ENCODE measurements at regions not wholly inside any gene's neighbourhood (a gene's known extent, or its start where the extent isn't known, plus 50 kb on each side); places are given as distances from the start of the nearest gene placed in this dataset.

- POLR2A ChIA-PET: no interaction called here
Observed at GRCh38 chr2:109683452-109683851, 69.3 kb downstream of the SOWAHC start.

GRCh38 chr2:109685453-109685852 lies 71.3 kb downstream of the SOWAHC start:
- ATAC-seq (no peak), DNase-seq (ENCODE audit: low spot score) (no peak)
- Mint-ChIP-seq H3K27me3 (ENCODE audit: low read depth) (no peaks in the 10 kb centered on the region), H3K36me3 (no peaks in the 10 kb centered on the region), H3K4me3 (no peak overlapping the region), H3K4me1 (peaks cover 4% of the 10 kb centered on the region), H3K9me3 (no peaks in the 10 kb centered on the region), H3K27ac (peak overlapping the region; percentile 35; the same call in 1 of the 2 replicates)
- ChIA-PET CTCF (no interaction called here), POLR2A (no interaction called here)
- no peak for TF ChIP-seq E2F4 (CRISPR knock-in tag; IDR thresholded peaks at IDR 0.05; ENCODE audit: borderline replicate concordance, low read depth)
- no peak for TF ChIP-seq ZSCAN18 (CRISPR knock-in tag; IDR thresholded peaks at IDR 0.05)
- no peak for TF ChIP-seq IRF2 (CRISPR knock-in tag; IDR thresholded peaks at IDR 0.05; ENCODE audit: borderline replicate concordance, low read depth)

More at GRCh38 chr2:109683452-109683851, 69.3 kb downstream of the SOWAHC start:
- no peak for DNase-seq (ENCODE audit: low spot score)
- H3K27ac Mint-ChIP-seq: no peak overlapping the region
- ATAC-seq: no peak
- H3K36me3 Mint-ChIP-seq: no peaks in the 10 kb centered on the region
- no peak overlapping the region for H3K4me3 Mint-ChIP-seq
- CTCF ChIA-PET: no interaction called here
- no peaks in the 10 kb centered on the region for H3K27me3 Mint-ChIP-seq (ENCODE audit: low read depth)
- no peaks in the 10 kb centered on the region for H3K9me3 Mint-ChIP-seq
- no peak for TF ChIP-seq ZNF317 (CRISPR knock-in tag; IDR thresholded peaks at IDR 0.05; ENCODE audit: borderline replicate concordance, low read depth)
- no peak for TF ChIP-seq FOXJ3 (CRISPR knock-in tag; IDR thresholded peaks at IDR 0.05; ENCODE audit: borderline replicate concordance)
- no peak for TF ChIP-seq TEAD4 (CRISPR knock-in tag; IDR thresholded peaks at IDR 0.05)
- TF ChIP-seq RELA (CRISPR knock-in tag; IDR thresholded peaks at IDR 0.05; ENCODE audit: borderline replicate concordance): no peak
- no peak for TF ChIP-seq USF2 (CRISPR knock-in tag; IDR thresholded peaks at IDR 0.05)
- no peak for TF ChIP-seq SMAD3 (CRISPR knock-in tag; IDR thresholded peaks at IDR 0.05; ENCODE audit: borderline replicate concordance)
- no peak for TF ChIP-seq OVOL2 (CRISPR knock-in tag; IDR thresholded peaks at IDR 0.05; ENCODE audit: borderline replicate concordance)
- TF ChIP-seq ETV6 (CRISPR knock-in tag; IDR thresholded peaks at IDR 0.05): no peak
- no peak for TF ChIP-seq ESRRA (CRISPR knock-in tag; IDR thresholded peaks at IDR 0.05; ENCODE audit: borderline replicate concordance)
- no peak for TF ChIP-seq PRRX2 (CRISPR knock-in tag; IDR thresholded peaks at IDR 0.05)
- no peak for TF ChIP-seq CBFB (CRISPR knock-in tag; IDR thresholded peaks at IDR 0.05; ENCODE audit: low read depth)
- TF ChIP-seq ZSCAN18 (CRISPR knock-in tag; IDR thresholded peaks at IDR 0.05): no peak
- no peak for TF ChIP-seq SMAD4 (CRISPR knock-in tag; IDR thresholded peaks at IDR 0.05)
- TF ChIP-seq SOX15 (CRISPR knock-in tag; IDR thresholded peaks at IDR 0.05): no peak
- TF ChIP-seq NR3C1 (CRISPR knock-in tag; conservative IDR thresholded peaks at IDR 0.05; ENCODE audit: low read depth): no peak
- TF ChIP-seq, protein P1, sequence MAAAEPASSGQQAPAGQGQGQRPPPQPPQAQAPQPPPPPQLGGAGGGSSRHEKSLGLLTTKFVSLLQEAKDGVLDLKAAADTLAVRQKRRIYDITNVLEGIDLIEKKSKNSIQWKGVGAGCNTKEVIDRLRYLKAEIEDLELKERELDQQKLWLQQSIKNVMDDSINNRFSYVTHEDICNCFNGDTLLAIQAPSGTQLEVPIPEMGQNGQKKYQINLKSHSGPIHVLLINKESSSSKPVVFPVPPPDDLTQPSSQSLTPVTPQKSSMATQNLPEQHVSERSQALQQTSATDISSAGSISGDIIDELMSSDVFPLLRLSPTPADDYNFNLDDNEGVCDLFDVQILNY (CRISPR knock-in tag; IDR thresholded peaks at IDR 0.05): no peak
- H3K4me1 Mint-ChIP-seq: 0 out of 2 replicates have a peak, but pooled peaks cover 3% of the 10 kb centered on the region

- Mint-ChIP-seq H3K4me3 (no peak overlapping the region), H3K36me3 (no peaks in the 10 kb centered on the region), H3K27ac (no peak overlapping the region), H3K4me1 (peaks cover 7% of the 10 kb centered on the region), H3K9me3 (no peaks in the 10 kb centered on the region), H3K27me3 (ENCODE audit: low read depth) (no peaks in the 10 kb centered on the region)
- CTCF ChIA-PET: interaction anchor here (1.1 kb wide), 1 partner anchor 14 kb away, joined by 3 read pairs; no protein-coding TSS in a partner anchor
- ATAC-seq: no peak
- POLR2A ChIA-PET: no interaction called here
- DNase-seq (ENCODE audit: low spot score): no peak
- TF ChIP-seq MYBL2 (CRISPR knock-in tag; IDR thresholded peaks at IDR 0.05) (no peak), JUN (CRISPR knock-in tag; IDR thresholded peaks at IDR 0.05) (no peak), MXD4 (CRISPR knock-in tag; IDR thresholded peaks at IDR 0.05; ENCODE audit: borderline replicate concordance) (no peak), NR2C2 (CRISPR knock-in tag; IDR thresholded peaks at IDR 0.05) (no peak), ETV6 (CRISPR knock-in tag; IDR thresholded peaks at IDR 0.05) (no peak)
- TF ChIP-seq, protein P2, sequence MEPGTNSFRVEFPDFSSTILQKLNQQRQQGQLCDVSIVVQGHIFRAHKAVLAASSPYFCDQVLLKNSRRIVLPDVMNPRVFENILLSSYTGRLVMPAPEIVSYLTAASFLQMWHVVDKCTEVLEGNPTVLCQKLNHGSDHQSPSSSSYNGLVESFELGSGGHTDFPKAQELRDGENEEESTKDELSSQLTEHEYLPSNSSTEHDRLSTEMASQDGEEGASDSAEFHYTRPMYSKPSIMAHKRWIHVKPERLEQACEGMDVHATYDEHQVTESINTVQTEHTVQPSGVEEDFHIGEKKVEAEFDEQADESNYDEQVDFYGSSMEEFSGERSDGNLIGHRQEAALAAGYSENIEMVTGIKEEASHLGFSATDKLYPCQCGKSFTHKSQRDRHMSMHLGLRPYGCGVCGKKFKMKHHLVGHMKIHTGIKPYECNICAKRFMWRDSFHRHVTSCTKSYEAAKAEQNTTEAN (CRISPR knock-in tag; IDR thresholded peaks at IDR 0.05): no peak
- TF ChIP-seq, protein P3, sequence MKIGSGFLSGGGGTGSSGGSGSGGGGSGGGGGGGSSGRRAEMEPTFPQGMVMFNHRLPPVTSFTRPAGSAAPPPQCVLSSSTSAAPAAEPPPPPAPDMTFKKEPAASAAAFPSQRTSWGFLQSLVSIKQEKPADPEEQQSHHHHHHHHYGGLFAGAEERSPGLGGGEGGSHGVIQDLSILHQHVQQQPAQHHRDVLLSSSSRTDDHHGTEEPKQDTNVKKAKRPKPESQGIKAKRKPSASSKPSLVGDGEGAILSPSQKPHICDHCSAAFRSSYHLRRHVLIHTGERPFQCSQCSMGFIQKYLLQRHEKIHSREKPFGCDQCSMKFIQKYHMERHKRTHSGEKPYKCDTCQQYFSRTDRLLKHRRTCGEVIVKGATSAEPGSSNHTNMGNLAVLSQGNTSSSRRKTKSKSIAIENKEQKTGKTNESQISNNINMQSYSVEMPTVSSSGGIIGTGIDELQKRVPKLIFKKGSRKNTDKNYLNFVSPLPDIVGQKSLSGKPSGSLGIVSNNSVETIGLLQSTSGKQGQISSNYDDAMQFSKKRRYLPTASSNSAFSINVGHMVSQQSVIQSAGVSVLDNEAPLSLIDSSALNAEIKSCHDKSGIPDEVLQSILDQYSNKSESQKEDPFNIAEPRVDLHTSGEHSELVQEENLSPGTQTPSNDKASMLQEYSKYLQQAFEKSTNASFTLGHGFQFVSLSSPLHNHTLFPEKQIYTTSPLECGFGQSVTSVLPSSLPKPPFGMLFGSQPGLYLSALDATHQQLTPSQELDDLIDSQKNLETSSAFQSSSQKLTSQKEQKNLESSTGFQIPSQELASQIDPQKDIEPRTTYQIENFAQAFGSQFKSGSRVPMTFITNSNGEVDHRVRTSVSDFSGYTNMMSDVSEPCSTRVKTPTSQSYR (CRISPR knock-in tag; IDR thresholded peaks at IDR 0.05): no peak
Observed at GRCh38 chr2:109686921-109687320, 72.8 kb downstream of the SOWAHC start.
